AG08395 (cell line): ENCODE measurements at regions not wholly inside any gene's neighbourhood (a gene's known extent, or its start where the extent isn't known, plus 50 kb on each side); places are given as distances from the start of the nearest gene placed in this dataset.
"Not testable (repeated sequence)": the region's sequence is repeated elsewhere in the genome, so short reads cannot be mapped to it uniquely, and the experiment has no call there.

Experiments used
- DNase-seq: peaks from one replicate; pipeline ENCODE4 v3.0.0; 2012; ENCODE audit warnings: mixed read lengths, low spot score

DNA sequence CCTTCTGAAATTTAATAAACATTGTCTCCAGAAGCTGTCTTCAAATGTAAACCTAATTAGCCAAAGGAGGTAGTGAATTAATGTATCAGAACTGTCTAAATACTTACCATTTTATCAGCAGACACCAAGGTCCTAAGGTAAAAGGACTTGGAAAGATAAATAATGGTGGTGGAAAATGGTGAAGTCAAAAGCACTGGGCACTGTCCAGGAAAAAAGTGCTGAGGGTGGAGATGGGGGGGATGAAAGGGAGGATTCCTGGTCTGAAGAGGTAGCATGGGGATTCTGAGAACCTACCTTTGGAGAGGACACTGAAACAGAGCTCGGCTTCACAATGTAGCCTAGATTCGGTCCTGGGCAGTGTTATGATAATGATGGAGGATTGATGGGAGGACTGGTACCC, 149.0 kb upstream of the DPH6 start:
- DNase-seq: no peak

DNA sequence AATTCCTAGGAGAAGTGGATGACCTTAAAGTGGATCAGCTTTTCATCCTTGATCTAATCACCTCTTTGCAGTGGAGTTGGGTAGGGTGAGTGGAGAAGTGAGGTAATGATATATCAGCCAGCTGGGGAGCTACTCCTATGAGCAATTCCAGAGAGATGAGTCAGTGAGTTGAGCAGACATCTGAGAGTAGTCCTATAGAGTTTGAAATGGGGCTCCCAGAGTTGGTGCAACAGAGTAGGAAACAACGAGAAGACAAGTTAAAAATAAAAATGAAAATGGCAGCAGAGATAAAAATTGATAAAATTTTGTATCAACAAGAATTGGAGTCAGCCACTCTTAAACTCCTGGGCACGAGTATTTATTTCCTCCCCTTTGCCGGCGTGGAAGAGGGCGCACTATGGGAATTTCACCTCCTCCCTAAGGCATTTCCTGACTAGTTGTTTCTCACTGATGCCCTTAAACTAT, 150.8 kb upstream of the DPH6 start:
- DNase-seq: peak; percentile 58

DNA sequence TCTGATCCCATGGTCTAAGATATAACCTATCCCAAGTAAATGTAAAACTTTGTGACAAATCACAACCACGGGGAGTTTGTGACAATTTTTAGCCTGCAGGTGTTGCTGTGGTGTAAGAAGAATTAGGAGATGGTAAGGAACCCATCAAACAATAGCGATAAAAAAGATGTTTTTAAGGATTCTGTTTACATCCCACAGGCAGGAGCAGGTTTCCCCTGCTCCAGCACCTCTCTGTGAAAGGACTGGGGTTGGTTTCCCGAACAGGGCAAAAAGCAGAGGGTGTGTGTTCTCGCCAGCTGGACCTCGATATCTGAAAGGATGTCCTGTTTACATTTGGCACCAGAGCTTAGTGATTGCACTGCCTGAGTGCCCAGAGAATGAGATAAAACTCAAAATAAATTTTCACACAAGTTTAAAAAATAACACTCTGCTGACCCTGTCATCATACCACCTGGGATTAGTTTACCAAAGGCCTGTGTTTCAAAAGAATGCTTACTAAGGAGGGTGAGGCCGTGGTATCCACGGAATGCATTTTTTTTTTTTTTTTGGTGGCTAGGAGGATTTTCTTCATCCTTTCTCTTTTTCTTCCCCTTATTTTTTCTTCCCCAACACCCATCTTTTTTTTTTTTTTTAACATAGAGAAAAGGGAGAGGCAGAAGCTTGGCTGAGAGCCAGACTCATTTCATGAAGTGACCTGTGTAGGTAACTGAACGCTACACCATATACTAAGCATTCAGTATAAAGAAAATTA, 151.8 kb upstream of the DPH6 start:
- peak; percentile 49 for DNase-seq

DNA sequence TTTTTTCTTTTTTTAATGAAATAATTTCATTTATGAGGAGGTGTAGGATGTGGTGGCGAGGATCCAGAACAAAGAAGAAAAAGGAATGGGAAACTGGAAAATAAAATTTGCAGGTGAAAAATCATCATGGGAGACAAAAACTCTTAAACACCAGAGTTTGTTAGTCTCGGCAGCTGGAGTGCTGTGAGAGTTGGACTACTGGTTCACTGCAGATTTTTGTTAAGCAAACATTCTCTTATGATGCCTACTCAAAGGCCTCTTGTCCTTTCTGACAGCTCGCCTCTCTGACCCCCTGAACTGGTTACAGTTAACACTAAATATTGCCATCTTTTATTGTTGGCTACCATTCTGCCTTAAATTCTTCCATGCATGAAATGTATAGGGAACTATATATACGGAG, 152.4 kb upstream of the DPH6 start:
- no peak for DNase-seq

DNA sequence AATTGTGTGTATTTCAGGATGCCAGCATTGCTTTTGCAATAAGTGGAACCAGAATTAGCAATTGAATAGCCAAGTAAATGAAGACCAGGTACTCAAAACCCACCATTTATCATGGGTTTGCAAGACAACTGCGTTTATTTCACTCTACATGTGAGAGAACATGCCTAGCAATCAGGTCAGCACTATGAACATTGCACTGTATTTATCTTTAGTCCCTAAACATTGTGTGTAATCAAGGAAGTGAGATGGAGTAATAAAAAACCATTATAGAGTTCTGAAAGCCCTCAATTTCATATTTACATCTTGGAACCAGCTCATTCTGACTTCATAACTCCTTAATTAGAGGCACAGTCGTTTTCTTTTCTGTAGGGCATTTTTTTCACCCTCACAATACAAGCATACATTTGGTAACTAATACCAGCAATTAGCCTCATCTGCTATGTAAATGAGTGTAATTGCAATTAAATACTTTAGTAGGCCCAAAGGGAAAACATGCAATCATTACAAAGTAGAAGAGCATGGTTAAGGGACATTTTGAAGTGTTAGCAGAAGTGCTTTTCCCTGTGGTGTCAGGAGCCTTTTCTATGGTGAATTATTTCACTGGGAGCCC, 153.1 kb upstream of the DPH6 start:
- DNase-seq: no peak

DNA sequence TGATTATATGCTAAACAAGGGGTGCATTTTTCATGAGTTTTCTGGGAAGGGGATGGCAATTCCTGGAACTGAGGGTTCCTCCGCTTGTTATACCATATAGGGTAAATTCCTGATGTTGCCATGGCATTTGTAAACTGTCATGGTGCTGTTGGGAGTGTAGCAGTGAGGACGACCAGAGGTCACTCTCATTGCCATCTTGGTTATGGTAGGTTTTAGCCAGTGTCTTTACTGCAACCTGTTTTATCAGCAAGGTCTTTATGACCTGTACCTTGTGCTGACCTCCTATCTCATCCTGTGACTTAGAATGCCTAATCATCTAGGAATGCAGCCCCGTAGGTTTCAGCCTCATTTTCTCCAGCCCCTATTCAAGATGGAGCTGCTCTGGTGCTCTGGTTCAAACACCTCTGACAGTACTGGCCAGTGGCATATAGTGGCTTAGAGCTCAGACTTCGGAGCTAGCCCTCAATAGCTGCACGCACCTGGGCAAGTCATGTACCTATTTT, 154.2 kb upstream of the DPH6 start:
- DNase-seq: not testable (repeated sequence)

DNA sequence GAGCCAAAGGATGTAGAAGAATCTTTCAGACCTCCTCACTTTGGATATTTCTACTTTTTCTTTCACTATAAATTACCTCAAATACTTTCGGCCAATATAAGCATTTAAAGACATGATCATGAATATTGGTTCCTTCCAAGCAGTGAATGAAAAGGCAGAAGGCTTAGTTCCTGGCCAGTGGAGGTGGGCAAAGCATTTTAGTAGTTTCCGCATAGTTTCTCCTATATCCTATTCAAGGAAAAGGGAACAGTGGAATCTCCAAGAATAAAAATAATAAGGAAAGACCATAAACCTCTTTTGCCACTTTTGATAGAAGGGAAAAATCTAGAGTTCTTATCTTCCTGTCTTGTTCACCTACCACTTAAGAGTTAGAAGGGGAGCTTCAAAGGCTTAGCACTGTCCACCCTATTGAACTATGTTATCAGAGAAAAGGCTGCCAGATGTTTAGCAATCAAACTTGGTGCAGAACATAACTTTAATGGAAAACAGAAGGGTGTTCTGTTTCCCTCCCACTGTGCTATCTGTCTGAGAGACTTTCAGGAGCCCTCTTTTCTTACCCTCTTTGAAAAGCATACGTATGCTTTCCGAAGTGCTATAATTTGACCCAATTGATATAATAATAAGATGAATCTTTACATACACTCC, 155.6 kb upstream of the DPH6 start:
- DNase-seq: no peak

DNA sequence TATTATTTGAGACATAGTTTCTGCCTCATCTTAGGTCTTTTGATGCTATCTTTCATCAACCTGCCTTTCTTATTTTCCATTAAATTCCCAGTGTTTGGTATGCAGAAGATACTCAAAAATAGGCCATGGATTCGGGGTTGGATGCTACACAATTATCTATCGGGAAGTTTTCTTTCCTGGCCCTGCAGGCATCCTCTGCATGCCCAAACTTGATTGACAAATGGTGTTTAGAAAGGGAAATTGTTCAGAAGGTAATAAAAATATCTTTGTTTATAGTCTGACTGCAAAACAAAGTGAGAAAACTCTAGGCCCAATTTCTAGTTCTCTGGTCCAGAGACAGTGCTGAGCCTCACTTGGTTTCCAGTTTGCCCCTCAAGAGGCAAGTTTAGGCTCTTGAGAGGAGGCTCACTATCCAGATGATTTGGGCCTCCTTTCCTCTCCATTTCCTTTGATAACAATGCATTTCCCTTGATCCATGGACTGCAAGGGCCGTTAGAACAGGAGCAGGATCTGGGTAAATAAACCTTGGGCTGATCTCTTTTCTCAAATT, 157.1 kb upstream of the DPH6 start:
- DNase-seq: no peak

DNA sequence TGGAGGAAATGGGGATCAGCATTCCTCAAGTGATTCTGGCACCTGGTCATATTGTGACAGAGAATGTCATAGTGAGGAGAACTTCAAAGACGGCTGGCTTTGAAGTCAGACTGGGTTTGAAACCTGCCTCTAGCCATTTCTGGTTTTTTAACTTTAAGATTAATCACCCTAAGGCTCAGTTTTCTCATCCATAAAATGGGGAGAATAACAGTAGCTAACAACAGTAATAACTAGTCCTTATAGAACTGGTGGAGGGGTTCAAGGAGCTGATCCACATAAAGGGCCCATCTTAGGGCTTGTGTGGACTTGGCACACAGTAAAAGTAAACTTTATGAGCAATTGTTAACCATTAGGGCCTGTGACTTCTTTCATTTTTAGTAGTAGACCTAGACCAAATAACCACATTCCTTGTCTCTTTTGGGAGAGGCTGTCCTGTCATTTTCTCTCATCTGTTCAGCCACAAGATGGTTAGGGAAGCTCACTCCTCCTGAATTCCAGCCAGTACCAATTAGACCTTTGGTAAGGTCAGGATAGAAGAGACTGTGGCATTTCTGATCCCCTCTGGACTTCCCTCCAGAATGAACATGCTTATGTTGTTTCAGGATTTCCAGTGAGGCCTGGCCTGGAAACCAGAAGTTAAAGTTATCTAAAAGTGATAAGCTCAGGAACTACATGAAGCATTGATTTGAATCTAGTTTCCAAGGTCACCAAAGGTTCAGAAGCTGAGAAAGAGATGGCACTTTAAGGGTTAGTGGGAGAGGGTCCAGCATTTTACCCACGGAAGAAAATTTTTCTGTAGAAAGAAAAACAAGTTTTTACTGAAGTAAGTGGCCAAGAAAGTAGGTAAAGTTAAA, 159.3 kb upstream of the DPH6 start:
- no peak for DNase-seq

DNA sequence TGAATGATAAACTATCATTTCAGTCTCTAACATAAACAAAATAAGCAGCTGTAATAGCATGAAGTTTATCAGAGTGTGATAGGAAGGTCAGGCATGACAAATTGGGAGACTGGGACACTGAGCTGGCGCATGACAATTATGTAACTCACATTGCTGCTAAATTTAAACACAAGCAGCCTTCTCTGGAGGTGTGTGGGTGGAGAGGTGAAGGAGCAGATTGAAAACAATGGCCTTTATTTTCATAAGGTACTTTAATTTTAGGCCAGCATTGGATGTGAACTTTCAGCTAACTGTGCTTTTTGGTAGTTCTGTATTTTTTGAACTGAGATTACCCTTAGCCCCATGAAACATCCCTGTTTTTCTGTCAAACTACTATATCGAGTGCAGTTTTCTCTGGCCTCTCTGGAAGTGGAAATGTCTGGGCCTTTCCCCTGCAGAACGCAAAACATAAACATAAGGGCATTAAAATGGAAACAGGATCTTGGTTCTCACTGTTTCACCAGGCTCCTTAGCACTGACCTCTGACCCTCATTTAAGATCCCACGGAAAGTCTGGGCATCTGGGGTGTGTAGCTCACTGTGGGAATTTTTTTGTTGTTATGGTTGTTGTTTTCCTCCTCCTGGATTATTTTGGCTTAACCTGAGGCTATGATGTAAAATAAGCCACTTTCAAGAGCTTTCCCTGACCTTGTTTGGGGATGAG, 160.1 kb upstream of the DPH6 start:
- peak; percentile 12 for DNase-seq

DNA sequence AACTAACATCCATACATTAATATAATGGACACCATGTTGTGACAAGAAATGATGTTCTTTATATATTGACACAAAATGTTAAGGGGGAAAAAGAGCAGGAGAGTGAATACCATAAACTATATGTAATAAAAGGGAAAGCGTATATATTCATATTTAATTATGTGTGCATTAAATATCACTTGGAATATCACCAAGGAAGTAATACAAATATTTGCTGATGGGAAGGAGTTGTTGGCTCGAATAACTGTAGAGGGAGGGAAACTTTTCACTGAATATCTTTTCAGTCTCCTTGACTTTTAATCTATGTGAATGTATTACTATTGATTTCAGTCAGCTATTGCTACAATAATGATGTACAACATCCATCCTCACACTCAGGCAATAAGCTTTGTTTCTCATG, 167.0 kb upstream of the DPH6 start:
- no peak for DNase-seq

DNA sequence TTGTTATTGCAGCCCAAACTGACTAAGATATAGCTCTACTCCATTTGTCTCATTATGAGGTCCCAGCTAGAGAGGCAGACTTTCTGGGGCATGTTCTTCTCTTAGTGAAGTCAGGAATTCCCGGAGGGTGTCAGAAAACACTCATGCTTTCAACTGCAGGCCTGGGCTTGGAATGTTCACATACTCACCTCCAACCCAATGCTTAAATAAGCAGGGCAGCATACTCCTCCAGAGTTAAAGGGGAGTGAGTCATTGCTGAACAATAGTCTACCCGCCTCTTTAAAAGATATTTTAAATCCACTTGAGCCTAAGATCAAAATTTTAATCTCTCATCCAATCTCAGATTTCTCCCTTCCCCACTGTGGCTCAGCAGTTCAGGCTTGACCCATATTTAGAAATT, 167.8 kb upstream of the DPH6 start:
- DNase-seq: no peak

DNA sequence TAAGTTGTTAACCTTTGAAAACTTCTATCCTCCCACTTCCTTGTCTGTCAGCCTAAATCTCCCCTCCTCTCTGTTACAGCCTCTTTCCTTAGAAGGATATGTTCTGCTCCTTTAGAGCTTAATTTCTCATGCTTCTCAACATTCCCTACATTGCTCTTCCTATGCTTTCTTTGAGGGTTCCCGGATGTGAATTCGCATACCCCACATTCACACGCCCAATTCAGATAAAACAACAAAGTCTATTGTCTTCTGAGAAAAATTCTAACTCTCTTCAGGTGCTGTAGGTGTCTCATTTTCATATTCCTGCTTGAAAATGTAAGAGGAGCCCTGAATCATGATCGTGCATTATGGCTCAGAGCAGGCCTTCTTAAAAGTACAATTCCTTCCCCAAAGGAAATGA, 171.8 kb upstream of the DPH6 start:
- DNase-seq: no peak

DNA sequence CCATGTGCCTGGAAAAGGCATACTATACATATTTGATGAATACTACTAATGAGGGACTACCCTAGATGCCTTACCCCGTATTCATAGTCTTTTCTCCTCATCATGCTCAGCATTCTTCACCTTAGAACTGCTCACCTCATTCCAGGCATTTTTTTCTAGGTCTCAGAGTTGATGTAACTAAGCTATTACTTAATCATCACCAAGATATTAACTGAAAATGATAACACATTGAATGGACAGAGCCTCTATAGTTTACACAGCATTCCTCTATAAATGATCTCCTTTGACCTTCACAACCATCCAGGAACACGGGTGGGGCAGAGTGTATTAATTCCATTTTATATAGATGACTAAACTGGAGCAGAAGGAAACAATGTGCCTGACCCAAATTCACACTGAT, 174.1 kb upstream of the DPH6 start:
- no peak for DNase-seq

DNA sequence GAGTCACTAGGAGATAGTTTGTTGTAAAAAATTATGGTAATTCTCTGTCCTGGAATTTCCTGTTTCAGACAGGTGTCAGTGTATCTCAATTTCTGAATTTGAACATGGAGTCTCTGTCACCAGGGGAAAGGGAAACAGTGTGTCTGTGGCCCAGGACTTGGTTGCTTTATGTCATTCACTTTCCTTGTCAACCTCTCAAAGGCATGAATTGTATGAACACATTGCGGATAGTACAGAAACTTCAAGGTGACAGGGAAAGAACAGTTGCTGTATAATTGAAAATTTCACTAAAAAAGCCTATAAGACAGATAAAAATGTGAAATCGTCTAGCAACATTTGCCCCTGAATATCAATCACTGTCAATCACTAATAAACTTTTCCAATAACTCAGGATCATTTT, 175.0 kb upstream of the DPH6 start:
- DNase-seq: no peak

DNA sequence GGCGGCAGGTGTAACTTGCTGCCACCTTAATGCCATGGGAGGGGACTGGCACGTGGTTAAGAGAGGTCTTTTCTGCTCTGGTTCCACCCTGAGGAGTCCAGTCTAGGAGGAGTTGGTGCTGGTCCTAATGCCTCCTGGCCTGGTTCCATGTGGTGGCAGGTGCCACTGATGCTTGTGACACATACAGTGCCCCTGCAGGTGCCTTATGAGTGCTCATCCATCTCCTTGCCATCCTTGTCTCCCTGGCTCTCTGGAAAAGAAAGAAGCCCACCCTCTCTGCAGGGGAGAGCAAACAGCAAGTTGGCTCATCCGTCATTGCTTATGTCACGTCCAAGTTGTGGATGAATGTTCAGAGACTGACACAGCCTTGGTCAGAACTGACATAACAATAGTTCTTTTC, 175.8 kb upstream of the DPH6 start:
- no peak for DNase-seq

DNA sequence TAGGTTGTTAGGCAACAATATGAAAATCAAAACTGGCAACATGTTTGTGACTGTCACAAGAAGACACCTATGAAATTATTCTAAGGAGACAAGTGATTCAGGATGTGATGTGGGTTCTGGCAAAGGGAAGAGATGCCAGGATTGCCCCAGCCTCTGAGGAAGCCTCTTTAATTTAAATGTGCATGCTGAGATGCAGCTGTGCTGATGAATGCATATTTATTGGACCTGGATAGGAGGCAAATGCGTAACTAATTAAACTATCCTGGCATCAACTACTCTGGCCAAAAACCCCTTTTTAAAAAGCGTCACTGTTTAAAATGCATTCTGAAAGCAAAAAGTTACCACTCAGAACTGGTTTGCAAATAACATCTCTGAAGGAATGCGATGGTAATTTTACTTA, 176.5 kb upstream of the DPH6 start:
- DNase-seq: no peak

DNA sequence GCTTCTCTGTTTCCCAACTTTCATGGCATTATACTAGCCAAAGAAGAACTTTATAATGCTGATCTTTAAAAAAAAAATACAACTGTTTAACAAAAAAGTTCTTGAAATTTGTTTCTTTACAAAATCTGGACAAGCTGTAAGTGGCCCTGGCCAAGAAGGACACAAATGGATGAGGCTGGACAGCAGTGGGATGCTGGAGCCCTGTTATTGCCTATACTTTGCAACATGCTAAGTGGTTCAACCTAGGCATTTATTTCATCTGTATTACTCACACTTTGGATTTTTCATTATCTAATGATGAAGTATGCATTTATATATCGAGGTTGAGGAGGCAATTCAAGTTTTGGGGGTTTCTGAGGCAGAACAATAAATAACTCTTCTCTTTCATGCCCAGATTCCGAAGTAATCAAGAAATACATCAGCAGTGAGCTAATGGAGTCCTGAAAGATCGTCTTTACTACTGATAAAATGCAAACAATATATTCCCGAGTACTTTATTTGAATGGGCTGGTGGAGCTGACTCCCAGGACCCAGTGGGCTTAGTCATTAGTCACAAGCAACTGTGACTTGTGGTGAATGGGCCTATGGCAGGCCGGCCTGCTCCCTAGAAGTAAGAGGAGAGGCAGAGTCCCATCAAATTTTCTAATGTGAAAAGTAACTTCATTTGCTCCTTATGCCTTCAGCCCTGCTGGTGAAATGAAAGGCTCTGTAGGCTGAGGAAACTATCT, 177.3 kb upstream of the DPH6 start:
- DNase-seq: no peak

DNA sequence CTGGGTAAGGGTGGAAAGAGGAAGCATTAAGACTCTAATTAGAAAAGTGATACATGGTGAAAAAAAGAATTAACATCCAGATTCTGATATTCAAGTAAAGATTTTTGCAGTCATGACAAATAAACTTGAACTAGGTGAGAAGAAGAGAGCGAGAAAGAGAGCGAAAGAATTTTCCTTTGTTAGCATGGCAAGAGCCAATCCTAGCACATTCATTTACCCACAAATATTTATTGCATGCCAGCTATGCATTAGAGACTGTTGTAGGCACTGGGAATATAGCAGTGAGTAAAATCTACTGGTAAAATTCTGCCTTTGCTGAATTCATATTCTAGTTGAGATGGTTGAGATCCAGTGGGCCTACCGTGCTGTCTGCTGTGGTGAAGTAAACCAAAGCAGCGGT, 177.9 kb upstream of the DPH6 start:
- DNase-seq: no peak

DNA sequence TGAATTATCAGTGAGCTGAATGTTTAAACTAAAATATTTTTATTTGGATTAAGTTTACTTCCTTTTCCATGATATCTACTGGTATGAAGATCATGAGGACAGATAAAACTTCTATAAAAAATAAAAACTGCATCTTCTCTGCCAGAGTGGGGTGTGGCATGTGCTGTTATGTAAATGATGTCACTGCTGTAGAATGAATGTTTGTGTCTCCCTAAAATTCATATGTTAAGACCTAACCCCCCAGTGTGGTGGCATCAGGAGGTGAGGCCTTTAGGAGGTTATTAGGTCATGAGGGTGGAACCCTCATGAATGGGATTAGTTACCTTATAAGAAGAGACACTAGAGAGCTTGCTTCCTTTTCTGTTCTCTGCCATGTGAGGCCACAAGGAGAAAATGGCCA, 178.7 kb upstream of the DPH6 start:
- no peak for DNase-seq

DNA sequence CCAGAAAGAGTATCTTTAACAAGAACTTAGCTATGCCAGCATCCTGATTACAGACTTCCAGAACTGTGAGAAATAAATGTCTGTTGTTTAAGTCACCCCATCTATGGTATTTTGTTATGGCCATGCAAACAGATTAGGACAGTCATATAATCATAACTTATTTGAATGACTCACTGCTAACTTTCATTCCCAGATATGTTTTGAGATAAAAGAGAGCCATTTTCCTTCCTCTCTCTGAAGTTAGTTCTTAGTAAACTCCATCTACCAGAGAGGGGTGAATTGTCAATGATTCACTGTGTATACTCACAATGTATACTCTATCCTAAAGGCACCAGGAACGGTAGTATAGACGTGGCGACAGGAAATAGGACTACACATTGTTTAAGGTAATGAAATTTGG, 179.4 kb upstream of the DPH6 start:
- DNase-seq: peak; percentile 10
